Suprapubic skin (tissue), 4 donors: ENCODE measurements at regions not wholly inside any gene's neighbourhood (a gene's known extent, or its start where the extent isn't known, plus 50 kb on each side); places are given as distances from the start of the nearest gene placed in this dataset.

Source experiments
- EP300 ChIP-seq: sonication (generic); formaldehyde crosslinking; IDR thresholded peaks from one replicate; pipeline ENCODE4 v1.6.1; 2017; ENCODE audit warnings: antibody characterized with exemption
- POLR2AphosphoS5 ChIP-seq, 3 donors: sonication (generic); formaldehyde crosslinking; IDR thresholded peaks; one replicate each; pipeline ENCODE4 v1.6.1; 2017; ENCODE audit warnings: antibody characterized with exemption in 3 of 3
- TF ChIP-seq, protein P1 (sequence below), 2 donors: fragments of 200-600 bp in 1 of 2; fragments of 450-650 bp in 1 of 2; sonication (generic) in 1 of 2; IDR thresholded peaks; one replicate each; pipeline ENCODE4 v1.5.1; 2016 to 2019; ENCODE audit warnings: antibody characterized with exemption in 2 of 2, mild to moderate bottlenecking in 1 of 2, moderate library complexity in 1 of 2

DNA sequence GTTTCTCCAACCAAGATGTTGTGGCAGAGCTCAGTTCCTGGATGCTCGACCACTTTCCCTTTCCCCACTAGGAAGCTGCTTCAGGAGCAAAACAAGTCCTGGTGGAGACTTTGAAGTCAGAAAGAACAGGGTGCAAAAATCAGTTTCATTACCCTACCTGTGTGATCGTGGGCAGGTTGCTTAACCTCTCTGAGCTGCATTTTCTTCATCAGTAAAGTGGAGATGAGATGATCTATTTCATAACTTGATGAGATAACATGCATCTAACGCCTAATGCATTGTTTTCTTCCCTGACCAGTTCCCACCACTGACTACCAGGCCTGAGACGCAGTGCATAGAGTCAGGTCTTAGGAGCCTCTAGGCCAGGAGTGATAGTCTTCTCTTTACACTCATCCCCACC lies 470.0 kb downstream of the SOX6 start:
- TF ChIP-seq EP300 (no peak), POLR2AphosphoS5 (IDR thresholded peaks at IDR 0.05) (no peak)
- TF ChIP-seq, protein P1, sequence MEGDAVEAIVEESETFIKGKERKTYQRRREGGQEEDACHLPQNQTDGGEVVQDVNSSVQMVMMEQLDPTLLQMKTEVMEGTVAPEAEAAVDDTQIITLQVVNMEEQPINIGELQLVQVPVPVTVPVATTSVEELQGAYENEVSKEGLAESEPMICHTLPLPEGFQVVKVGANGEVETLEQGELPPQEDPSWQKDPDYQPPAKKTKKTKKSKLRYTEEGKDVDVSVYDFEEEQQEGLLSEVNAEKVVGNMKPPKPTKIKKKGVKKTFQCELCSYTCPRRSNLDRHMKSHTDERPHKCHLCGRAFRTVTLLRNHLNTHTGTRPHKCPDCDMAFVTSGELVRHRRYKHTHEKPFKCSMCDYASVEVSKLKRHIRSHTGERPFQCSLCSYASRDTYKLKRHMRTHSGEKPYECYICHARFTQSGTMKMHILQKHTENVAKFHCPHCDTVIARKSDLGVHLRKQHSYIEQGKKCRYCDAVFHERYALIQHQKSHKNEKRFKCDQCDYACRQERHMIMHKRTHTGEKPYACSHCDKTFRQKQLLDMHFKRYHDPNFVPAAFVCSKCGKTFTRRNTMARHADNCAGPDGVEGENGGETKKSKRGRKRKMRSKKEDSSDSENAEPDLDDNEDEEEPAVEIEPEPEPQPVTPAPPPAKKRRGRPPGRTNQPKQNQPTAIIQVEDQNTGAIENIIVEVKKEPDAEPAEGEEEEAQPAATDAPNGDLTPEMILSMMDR (IDR thresholded peaks at IDR 0.05): no peak
